HG03103 (cell line): ENCODE measurements at regions not wholly inside any gene's neighbourhood (a gene's known extent, or its start where the extent isn't known, plus 50 kb on each side); places are given as distances from the start of the nearest gene placed in this dataset.

Experiments
- ATAC-seq: cut with Tn5 transposase; IDR thresholded peaks from one replicate; pipeline ENCODE4 v1.9.1; 2021; ENCODE audit warnings: low read depth; ENCODE audit not compliant: unreplicated experiment

GRCh38 chr22:46052801-46053562 is 76.0 kb upstream of the WNT7B start:
- no peak for ATAC-seq

- no peak for ATAC-seq
Measured at GRCh38 chr22:46053563-46054090, 76.7 kb upstream of the WNT7B start.

- no peak for ATAC-seq
Measured at GRCh38 chr22:46054091-46055073, 77.4 kb upstream of the WNT7B start.

- ATAC-seq, result no peak
Measured at GRCh38 chr22:46055181-46055875, 78.4 kb upstream of the WNT7B start.

GRCh38 chr22:46055911-46056545 is 79.1 kb upstream of the WNT7B start:
- ATAC-seq, result no peak

GRCh38 chr22:46056546-46057245 is 79.7 kb upstream of the WNT7B start:
- no peak for ATAC-seq

GRCh38 chr22:46057246-46058090 is 80.5 kb upstream of the WNT7B start:
- no peak for ATAC-seq

- peak; percentile 54 for ATAC-seq
Measured at GRCh38 chr22:46058091-46058420, 81.1 kb upstream of the WNT7B start.

- no peak for ATAC-seq
Measured at GRCh38 chr22:46058591-46059519, 81.9 kb upstream of the WNT7B start.

- ATAC-seq, result no peak
Measured at GRCh38 chr22:46060292-46061123, 83.5 kb upstream of the WNT7B start.

- no peak for ATAC-seq
Measured at GRCh38 chr22:46061124-46061500, 84.2 kb upstream of the WNT7B start.

- no peak for ATAC-seq
Measured at GRCh38 chr22:46061501-46062231, 84.7 kb upstream of the WNT7B start.

- ATAC-seq, result no peak
Measured at GRCh38 chr22:46062232-46062615, 85.3 kb upstream of the WNT7B start.

- no peak for ATAC-seq
Measured at GRCh38 chr22:46062971-46063631, 86.1 kb upstream of the WNT7B start.

GRCh38 chr22:46063846-46064227 is 86.5 kb upstream of the PPARA start:
- ATAC-seq, result no peak
